RWPE2 (cell line): ENCODE measurements at regions not wholly inside any gene's neighbourhood (a gene's known extent, or its start where the extent isn't known, plus 50 kb on each side); places are given as distances from the start of the nearest gene placed in this dataset.

Source experiments
- ATAC-seq: fragments of 200-7000 bp; cut with Tn5 transposase; 3 replicates; pipeline ENCODE4 v1.9.1; 2021; ENCODE audit warnings: low read depth
- DNase-seq: peaks from one replicate; pipeline ENCODE4 v3.0.0-alpha.2; 2020; ENCODE audit warnings: low spot score
- H3K27ac ChIP-seq: fragments of 450-650 bp; 2 replicates; pipeline ENCODE4 v1.5.1; 2017; ENCODE audit warnings: mild to moderate bottlenecking; ENCODE audit not compliant: poor library complexity, severe bottlenecking
- H3K27me3 ChIP-seq: fragments of 250-450 bp; sonication (Bioruptor Pico); 2 replicates; pipeline ENCODE4 v1.5.1; 2021; ENCODE audit warnings: mild to moderate bottlenecking, moderate library complexity; ENCODE audit not compliant: insufficient read depth, poor library complexity, severe bottlenecking
- H3K36me3 ChIP-seq: fragments of 250-450 bp; sonication (Bioruptor Pico); 2 replicates; pipeline ENCODE4 v1.5.1; 2020; ENCODE audit warnings: low read depth, mild to moderate bottlenecking, moderate library complexity
- H3K4me1 ChIP-seq: fragments of 250-450 bp; sonication (Bioruptor Pico); 2 replicates; pipeline ENCODE4 v1.5.1; 2021; ENCODE audit warnings: mild to moderate bottlenecking, moderate library complexity; ENCODE audit not compliant: insufficient read depth, poor library complexity, severe bottlenecking
- H3K4me3 ChIP-seq: fragments of 250-450 bp; sonication (Bioruptor Pico); 2 replicates; pipeline ENCODE4 v1.5.1; 2021; ENCODE audit warnings: mild to moderate bottlenecking, moderate library complexity; ENCODE audit not compliant: severe bottlenecking
- H3K9me3 ChIP-seq: fragments of 250-450 bp; sonication (Bioruptor Pico); 2 replicates; pipeline ENCODE4 v1.5.1; 2021; ENCODE audit warnings: mild to moderate bottlenecking, moderate library complexity; ENCODE audit not compliant: severe bottlenecking
- TF ChIP-seq, protein P1 (sequence below): fragments of 450-650 bp; IDR thresholded peaks from one replicate; pipeline ENCODE4 v1.5.1; 2017; ENCODE audit warnings: mild to moderate bottlenecking, moderate library complexity; ENCODE audit not compliant: poor library complexity, severe bottlenecking

DNA sequence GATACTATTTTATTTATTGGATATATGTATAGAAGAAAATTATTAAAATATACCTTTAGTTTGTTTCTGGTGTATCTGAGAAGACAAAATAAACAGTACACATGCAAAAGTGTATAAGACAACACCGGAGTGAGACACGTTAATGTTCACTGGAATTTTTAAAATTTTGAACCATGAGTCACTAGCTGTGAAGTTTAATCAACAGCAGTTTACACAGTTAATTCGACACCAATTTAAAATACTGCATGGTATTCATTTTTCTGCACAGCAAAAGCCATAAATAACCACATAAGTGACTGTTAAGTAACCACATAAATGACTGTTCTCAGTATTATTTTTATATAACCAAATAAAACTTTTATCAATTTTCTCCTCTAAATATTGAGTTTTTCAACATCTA, 418.7 kb upstream of the NBEA start:
- ATAC-seq (peak; percentile 31; the same call in 1 of the 3 replicates), DNase-seq (no peak)
- TF ChIP-seq, protein P1, sequence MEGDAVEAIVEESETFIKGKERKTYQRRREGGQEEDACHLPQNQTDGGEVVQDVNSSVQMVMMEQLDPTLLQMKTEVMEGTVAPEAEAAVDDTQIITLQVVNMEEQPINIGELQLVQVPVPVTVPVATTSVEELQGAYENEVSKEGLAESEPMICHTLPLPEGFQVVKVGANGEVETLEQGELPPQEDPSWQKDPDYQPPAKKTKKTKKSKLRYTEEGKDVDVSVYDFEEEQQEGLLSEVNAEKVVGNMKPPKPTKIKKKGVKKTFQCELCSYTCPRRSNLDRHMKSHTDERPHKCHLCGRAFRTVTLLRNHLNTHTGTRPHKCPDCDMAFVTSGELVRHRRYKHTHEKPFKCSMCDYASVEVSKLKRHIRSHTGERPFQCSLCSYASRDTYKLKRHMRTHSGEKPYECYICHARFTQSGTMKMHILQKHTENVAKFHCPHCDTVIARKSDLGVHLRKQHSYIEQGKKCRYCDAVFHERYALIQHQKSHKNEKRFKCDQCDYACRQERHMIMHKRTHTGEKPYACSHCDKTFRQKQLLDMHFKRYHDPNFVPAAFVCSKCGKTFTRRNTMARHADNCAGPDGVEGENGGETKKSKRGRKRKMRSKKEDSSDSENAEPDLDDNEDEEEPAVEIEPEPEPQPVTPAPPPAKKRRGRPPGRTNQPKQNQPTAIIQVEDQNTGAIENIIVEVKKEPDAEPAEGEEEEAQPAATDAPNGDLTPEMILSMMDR: no peak
- no peaks in the 10 kb centered on the region for H3K27me3 ChIP-seq
- no peak overlapping the region for H3K27ac ChIP-seq
- H3K4me3 ChIP-seq: no peak overlapping the region
- H3K4me1 ChIP-seq: peaks cover 14% of the 10 kb centered on the region
- H3K36me3 ChIP-seq: no peaks in the 10 kb centered on the region
- no peaks in the 10 kb centered on the region for H3K9me3 ChIP-seq

DNA sequence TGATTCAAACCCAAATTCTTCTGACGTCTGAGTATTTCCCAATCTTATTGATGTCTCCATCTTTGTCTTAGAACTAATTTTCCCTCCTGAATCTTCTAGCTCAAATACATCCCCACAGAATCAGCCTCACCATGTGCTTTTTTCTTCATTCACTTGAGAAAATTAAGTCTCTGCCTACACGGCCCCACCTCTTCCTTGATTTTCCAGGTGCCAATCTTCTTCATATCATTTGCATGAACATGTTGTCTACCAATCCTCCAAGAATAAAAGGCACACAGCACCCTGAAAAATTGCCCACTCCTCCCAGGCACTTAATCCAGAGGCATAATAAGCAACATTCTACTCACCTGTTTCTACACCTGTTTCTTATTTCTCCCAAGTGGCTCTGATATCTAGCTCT, 408.1 kb upstream of the NBEA start:
- TF ChIP-seq, protein P1: no peak
- ATAC-seq (no peak), DNase-seq (no peak)
- no peaks in the 10 kb centered on the region for H3K9me3 ChIP-seq
- no peak overlapping the region for H3K4me3 ChIP-seq
- H3K27ac ChIP-seq: no peak overlapping the region
- no peaks in the 10 kb centered on the region for H3K27me3 ChIP-seq
- no peaks in the 10 kb centered on the region for H3K4me1 ChIP-seq
- H3K36me3 ChIP-seq: no peaks in the 10 kb centered on the region

DNA sequence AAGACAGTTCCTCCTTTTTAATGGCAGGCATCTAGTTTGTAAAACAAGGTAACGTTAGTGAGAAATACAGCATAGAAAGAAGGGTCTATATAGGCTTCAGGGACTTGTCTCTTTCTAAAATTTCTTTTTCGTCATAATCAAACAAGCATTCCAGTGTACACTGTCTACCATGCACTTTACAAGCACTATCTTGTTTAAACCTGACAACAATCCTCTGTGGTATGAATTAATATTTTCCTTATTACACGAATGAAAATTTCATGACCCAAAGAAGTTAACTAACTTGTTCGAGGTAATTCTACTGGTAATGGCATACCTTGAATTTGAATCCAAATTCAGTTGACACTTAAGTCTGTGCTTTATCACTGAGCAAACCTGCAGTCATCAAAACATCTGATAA, 399.7 kb upstream of the NBEA start:
- ATAC-seq (no peak), DNase-seq (no peak)
- H3K4me3 ChIP-seq: no peak overlapping the region
- TF ChIP-seq, protein P1: no peak
- no peaks in the 10 kb centered on the region for H3K4me1 ChIP-seq
- no peaks in the 10 kb centered on the region for H3K9me3 ChIP-seq
- no peaks in the 10 kb centered on the region for H3K27me3 ChIP-seq
- H3K36me3 ChIP-seq: no peaks in the 10 kb centered on the region
- no peak overlapping the region for H3K27ac ChIP-seq

DNA sequence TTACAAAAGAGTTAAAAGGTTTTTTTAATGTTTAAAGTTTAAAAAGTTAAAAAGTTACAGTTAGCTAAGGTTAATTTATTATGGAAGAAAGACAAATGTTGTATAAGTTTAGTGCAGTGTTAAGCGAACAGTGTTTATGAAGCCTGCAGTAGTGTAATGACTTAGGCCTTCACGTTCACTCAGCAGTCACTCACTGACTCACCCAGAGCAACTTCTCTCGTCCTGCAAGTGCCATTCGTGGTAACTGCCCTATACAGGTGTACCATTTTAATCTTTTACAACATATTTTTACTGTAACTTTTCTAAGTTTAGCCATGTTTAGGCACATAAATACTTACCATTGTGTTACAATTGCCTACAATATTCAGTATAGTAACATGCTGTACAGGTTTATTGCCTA, 398.2 kb upstream of the NBEA start:
- Histone ChIP-seq H3K4me3 (no peak overlapping the region), H3K36me3 (no peaks in the 10 kb centered on the region), H3K9me3 (no peaks in the 10 kb centered on the region), H3K27ac (no peak overlapping the region), H3K27me3 (no peaks in the 10 kb centered on the region), H3K4me1 (no peaks in the 10 kb centered on the region)
- TF ChIP-seq, protein P1: no peak
- DNase-seq (no peak), ATAC-seq (no peak)

DNA sequence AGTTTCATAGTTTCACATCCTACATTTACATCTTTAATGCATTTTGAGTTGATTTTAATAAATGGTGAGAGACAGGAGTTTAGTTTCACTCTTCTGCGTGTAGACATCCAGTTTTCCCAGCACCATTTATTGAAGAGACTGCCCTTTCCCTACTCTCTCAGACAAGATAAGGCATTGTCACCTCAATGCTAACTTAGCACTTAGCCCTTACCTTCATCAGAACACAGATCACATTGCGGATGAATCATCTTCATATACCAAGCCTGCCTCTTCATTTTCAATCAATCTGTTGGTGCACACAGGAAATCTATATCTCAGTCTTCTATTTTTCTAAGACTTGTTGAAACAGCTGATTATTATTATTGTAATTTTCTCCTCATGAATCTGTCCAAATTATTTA, 396.6 kb upstream of the NBEA start:
- no peaks in the 10 kb centered on the region for H3K36me3 ChIP-seq
- TF ChIP-seq, protein P1: no peak
- ATAC-seq (no peak), DNase-seq (no peak)
- H3K27me3 ChIP-seq: no peaks in the 10 kb centered on the region
- no peak overlapping the region for H3K27ac ChIP-seq
- H3K4me1 ChIP-seq: no peaks in the 10 kb centered on the region
- no peaks in the 10 kb centered on the region for H3K9me3 ChIP-seq
- H3K4me3 ChIP-seq: no peak overlapping the region
